GM19240 (cell line): ENCODE measurements at regions not wholly inside any gene's neighbourhood (a gene's known extent, or its start where the extent isn't known, plus 50 kb on each side); places are given as distances from the start of the nearest gene placed in this dataset.

Source experiments
- DNase-seq: peaks from one replicate; pipeline ENCODE4 v3.0.0; 2011; ENCODE audit warnings: low spot score; ENCODE audit not compliant: insufficient read length

DNA sequence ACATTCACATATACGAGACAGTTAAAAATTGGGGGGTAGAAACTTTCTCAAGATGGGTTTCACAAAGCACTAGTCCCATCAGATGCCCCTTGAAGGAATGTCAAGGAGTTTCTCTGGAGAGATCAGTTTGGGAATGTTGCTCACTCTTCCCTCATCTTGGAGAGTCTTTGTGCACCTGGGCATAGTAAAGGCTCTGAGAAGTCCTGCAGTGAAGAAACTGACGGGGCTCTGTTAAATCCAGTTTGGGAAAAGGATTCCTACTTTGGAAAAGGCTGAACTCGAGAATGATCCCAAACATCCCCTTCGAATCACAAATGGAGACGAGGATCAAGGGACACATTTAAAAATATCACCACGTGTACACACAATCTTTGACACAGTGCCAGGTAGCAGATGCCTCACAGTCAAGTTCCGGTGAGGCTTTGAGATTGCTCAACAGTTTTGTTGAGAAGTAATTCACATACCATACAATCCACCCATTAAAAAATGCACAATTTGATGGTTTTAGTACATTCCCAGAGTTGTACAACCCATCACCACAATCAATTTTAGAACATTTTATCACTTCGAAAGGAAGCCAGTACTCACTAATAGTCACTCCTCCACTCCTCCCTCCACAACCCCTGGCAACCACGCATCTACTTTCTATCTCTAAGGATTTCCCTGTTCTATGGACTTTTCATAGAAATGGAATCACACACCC, 203.4 kb upstream of the FOXF1 start:
- no peak for DNase-seq

GRCh38 chr16:86307514-86307903, 202.8 kb upstream of the FOXF1 start:
- DNase-seq = no peak

- DNase-seq = no peak
Observed at GRCh38 chr16:86308514-86308913, 201.8 kb upstream of the FOXF1 start.

- DNase-seq = no peak
Observed at GRCh38 chr16:86313631-86314030, 196.7 kb upstream of the FOXF1 start.

GRCh38 chr16:86314402-86315025, 195.8 kb upstream of the FOXF1 start:
- DNase-seq = no peak

- no peak for DNase-seq
Observed at GRCh38 chr16:86316967-86317812, 193.1 kb upstream of the FOXF1 start.

- DNase-seq = no peak
Observed at GRCh38 chr16:86317813-86318650, 192.3 kb upstream of the FOXF1 start.

DNA sequence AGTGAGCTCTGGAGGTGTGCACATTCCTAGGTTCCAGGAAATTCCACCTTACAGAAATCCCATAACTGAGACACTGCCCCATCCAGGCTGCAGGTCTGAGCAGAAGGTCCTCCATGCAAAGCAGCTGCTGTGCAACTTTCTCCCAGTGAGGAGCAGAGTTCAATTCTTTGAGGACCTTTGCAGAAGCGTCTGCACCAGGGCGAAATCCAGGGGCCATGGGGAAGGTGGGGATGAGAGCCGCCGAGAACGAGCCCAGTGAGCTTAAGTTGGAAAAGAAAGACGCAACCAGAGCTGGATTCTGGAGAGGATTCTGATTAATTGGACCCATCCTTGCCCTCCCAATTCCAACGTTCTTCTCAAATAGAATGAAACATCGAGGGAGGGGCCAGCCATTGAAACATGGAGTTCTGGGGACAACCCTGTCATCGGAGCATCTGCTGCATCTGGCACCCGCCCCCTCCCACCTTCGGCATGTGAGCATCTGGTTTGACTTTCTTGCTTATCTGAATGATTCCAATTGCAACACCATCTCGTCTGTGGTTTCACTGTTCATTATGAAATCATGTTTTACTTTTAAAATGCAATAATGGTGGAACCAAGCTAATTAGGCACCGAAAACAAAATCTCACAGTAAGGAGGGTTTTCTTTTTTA, 190.6 kb upstream of the FOXF1 start:
- DNase-seq = no peak

GRCh38 chr16:86320237-86320595, 190.1 kb upstream of the FOXF1 start:
- no peak for DNase-seq

GRCh38 chr16:86321491-86321890, 188.8 kb upstream of the FOXF1 start:
- DNase-seq = no peak

GRCh38 chr16:86322283-86322682, 188.0 kb upstream of the FOXF1 start:
- DNase-seq = no peak

DNA sequence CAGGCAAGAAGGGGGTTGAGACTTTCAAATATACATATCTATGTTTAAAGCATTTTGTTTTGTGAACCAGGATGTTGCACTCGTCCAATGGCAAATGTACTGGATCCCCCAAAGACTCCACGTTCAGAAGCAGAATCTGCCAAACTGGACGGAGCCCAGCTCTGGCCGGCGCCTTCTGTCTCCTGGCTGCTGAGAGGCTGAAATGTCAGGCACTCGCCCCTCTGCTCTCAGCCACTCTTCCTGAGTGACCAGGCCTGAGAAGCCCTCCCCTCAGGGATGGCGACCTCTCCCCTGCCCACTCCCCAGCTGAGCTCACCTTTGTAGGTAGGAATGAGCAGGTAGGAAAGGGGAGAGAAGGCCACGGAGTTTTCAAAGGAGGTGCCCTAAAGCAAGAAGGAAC, 187.5 kb upstream of the FOXF1 start:
- DNase-seq = no peak

DNA sequence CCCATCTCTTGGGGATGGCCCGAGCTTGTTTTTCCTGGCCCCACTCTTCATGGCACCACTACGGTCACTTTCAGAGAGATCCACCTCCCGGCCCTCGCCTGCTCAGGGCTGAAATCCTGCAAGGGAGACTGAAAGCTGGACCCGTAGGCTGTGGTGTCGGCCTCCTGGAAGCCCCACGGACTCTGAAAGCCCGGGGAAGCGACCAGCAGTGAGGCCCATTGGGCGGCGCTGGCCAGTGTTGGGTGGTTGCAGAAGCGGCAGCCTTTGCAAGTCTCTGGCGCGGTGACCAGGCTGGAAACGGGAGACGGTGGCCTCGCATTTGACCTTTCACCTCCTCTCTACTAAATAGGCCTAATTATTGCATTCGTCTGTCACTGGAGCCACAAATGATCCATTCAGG, 186.0 kb upstream of the FOXF1 start:
- no peak for DNase-seq

GRCh38 chr16:86325360-86325759, 185.0 kb upstream of the FOXF1 start:
- no peak for DNase-seq

DNA sequence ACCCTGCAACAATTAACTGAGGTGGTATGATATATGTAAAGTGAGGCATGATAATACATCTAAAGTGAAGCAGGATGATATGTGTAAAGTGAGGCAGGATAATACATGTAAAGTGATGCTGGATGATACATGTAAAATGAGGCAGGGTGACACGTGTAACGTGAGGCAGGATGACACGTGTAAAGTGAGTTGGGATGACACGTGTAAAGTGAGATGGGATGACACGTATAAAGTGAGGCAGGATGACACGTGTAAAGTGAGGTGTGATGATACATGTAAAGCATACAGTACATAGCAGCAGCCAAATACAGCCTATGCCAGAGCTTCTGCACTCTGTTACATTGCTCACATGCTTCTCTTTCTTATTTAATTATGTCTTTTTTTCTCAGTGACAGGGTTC, 184.4 kb upstream of the FOXF1 start:
- DNase-seq = no peak

DNA sequence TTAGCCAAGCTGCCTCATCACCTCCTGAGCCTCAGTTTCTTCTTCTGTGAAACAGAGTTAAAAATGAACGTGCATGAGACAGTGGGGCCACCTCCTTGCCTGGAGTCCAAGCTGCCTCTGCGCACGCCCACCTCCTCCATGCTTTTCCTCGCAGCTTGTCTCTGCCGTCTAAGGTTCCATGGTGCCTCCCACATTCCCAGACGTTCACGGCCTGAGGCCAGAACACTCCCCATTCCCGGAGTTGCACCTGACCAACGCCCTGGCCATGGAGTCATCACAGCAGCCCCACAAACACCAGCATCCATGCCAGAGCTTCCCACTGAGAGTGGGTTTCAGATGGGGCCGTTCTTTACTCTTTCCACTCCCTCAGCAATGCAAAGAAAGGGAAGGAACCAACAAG, 183.0 kb upstream of the FOXF1 start:
- no peak for DNase-seq

DNA sequence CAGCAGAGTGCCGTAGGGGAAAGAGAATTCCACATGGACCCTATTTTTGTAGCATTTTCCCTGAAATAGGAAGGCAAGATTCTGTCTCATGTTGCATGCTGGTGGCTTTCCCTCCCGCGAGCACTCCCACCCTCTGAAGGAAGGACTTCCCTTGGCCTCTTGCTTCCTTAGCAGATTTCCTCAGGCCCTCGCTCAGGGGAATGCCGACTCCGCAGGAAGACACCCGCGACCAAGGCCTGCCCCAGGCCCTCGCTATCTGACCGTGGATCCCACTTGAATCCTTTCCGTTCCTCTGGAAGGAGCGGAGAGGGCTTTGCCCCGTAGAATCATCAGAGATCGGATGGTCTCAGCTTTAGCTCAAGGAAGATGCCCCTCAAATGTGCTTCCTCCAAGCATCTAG, 179.4 kb upstream of the FOXF1 start:
- no peak for DNase-seq

DNA sequence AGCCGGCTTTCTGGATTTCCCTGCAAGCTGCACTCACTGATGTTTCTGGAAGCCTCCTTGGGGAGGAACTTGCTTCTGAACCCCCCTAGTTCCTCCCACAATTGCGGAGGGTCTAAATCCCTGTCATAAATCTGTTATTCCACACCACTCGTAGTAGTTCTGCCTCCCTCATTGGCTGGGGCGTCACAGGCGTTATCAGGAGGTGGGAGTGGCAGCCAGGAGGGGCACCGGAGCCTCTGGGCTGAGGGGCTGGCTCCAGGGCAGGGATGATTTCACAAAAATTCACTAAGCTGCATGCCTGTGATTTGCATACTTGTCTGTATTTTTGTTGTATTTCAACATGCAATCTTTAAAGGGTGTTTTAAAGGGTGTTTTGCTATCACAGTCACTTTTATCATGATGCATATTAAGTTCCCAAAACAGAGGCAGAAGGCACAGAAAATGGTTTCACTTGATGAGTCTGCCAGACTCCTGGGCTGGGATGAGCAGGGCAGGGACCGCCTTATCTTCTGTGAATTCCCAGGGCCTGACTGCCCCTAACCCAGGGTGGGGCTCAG, 176.2 kb upstream of the FOXF1 start:
- DNase-seq = no peak

GRCh38 chr16:86335266-86336172, 174.8 kb upstream of the FOXF1 start:
- no peak for DNase-seq

DNA sequence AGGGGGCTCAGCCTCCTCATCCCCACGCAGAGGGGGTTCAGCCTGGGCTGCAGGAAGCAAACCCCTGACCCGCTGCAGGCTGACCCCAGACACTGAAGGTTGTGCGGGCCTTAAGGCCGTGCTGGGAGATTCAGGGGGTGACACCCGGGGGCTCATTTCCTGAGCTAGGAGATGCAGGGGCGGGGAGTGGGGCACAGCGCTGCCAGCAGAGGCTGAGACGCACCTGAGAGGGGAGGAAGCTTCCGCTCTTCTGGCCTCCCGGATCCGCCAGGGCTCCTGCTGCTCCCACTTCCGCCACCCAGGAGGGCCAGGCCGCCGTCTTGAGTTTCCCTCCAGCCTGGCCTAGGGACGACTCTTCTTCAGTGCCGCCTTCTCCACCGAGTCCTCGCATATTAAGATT, 173.2 kb upstream of the FOXF1 start:
- no peak for DNase-seq
